ENCODE measurements at regions not wholly inside any gene's neighbourhood (a gene's known extent, or its start where the extent isn't known, plus 50 kb on each side); places are given as distances from the start of the nearest gene placed in this dataset.
A peak's percentile ranks its signal among the peaks of the same experiment; 100 is the strongest.

DNA sequence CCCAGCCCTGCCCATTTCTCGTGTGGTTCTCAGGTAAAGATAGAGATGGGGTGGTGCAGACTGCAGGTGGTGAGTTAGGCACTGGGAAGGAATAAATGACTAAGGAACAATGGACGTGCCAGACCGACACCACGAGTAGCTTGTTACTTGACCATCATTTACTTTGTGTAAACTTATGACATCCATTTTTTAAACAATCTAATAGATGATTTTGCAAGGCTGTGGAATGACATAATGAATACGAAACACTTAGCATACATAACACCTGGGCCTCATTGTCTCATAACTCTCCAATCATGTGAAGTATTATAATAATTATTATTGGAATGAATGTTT lies 137.3 kb upstream of the CPEB2 start:
- no peak for DNase-seq

DNA sequence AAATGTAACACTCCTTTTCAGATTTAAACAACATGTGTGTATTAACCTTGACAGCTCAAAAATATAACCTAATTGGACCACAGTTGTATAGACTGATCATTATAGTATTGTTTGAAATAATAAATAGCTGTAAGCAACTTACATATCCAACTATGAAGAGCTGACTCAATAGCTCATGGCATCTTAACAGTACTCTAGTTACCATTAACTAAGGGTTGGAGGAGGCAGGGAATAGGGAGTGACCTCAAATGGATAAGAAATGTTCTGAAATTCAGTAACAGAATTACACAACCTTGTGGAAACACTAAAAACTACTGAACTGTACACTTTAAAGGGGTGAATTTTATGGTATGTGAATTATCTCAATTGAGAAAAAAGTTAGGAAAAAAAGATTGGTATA lies 136.5 kb upstream of the CPEB2 start:
- DNase-seq: no peak

DNA sequence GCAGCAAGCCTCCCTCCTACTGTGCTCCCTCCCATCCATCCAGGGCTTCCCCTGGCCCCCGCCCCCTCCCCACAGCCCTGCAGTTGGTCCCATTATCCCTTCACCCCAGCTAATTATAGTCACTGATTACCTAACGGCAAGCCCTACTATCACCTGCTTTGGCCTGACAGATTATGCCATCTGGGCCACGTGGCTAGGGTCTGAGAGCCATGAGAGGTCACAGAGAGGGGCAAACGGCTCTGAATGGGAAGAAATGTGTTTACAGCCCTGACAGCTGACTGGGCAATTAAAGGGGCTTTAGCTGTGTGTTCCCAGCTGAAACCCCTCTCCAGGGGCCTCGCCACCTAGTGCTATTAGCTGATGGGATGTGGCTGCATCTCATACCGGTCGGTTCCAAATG lies 134.4 kb upstream of the CPEB2 start:
- no peak for DNase-seq

DNA sequence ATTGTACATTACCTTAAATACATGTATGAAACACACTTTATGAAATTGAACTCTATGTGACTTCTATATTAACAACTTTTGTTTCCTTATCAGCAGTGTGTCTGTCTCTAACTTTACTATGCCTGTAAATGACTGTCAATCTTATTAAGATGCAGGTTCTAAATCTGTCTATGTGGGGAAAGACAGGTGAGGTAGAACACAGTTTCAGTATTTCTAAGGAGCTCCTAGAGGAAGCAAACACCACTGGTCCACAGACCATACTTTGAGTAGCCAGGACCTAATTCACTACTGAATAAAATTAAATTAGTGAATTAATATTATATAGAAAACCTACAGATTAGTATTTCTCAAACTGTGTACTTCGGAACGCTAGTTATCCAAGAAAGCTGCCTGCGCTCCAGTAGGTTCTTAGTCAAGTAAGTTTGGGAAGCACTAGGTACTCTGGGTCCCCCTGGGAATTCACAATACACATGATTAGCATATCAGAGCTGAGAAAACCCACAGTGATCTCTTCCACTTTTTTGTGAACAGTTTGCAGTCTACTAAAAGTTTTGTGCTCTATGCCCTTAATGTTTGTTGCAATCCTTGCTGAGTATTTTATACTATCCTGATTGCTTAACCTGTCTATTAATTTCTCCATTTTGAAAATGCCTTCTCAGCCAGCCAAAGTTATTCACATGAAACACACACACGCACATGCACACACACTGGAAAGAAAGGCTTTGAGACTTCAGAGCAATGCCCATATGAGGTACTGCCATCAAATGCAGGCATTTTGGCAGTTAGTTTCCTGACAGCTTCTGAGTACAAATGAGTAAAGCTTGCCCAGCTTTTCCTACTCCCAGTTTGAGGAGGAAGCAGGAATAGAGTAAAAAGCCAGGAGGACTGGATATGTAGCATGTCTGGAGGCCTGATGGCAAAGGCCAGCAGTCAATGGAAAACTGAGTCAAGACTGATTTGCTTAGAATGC lies 133.6 kb upstream of the CPEB2 start:
- DNase-seq: no peak

DNA sequence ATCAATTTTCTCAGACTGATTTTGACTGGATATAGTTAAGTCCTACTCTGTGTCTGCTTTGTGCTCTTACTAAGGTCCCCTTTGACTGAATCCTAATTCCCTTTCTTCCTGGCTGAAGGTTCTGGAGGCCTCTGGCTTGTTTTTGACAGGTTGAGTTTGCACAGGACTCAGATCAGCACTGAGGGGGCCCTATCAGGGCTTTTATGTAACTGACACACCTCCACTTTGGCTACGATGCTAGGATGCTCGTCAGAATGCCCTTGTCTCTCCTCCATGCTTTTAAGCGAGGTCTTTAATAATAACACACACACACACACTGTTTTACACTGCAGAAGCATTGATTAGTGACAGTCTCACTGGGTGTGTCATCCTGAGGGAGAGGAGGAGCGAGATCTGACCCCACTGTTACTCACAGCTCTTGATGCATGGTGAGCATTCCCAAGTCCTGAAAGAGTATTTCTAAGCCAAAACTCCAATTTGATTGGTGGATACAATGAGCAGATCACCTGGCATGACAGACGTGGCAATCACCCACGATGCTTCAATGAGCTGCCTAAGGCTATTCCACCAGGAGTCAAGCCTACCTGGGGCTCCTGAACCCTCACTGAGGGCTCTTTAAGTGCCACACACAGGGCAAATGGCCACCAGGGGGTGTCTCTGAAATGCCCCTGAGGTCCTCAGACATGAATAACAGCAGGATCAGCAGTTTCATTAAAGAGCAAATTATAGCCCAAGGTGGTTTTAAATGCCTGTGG lies 130.4 kb upstream of the CPEB2 start:
- no peak for DNase-seq

DNA sequence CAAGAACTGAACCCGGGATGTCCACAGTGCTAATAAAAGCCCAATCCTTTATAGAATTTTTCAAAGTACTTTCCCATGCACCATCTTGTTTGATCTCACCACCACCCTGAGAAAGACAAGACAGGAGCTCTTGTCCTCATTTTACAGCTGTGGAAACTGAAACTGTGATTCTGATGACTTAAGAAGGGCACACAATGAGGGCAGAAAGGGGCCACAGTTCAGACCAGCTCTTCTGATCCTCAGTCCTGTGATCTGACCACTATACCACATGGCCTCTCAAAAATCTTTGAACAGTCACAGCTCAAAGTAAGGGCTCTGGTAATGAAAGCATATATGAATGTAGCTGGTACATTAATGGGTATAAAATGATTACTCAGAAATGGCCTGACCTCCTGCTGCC lies 127.3 kb upstream of the CPEB2 start:
- DNase-seq: no peak

DNA sequence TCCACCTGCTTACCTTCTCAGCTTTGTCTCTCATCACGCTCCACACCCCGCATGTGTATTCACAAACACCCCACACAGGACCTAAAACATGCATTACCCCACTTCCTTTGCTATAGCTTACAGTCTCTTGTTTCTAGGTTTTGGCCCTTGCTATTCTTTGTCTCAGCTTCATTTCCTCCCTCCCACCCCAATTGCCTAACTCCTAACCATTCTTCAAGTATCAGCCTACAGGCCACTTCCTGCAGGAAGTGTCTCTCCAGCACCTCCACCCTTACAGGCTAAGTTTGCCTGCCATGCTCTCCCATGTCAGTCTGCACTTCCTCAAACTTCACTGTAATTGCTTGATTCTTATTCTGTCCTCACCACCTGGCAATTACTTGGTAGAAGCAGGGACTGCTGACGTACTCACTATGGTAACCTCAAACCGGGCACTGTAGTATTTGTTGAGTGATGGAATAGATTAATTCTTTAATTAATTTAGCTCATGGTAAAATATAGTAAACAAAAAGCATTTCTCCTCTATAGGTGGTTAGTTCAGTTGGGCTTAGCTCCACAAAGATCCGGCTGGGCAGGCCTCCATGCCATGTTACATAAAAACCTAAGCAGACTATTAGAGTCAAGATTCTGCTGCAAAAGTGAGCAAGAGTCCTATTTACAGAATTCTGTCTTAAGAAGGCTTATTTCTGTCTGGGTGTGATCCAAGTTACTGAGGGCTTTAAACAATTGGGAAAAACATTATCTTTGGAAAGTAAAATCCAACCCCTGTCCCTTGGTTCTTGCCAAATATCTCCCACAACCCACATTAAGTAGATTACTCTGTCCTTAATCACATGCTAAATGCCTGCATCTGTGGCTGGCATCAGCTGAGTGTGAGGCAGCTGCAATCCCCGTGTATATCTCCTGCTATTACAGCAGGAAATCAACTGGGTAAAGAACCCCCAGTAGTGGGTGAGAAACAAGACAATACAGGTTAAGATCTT lies 124.7 kb upstream of the CPEB2 start:
- no peak for DNase-seq

DNA sequence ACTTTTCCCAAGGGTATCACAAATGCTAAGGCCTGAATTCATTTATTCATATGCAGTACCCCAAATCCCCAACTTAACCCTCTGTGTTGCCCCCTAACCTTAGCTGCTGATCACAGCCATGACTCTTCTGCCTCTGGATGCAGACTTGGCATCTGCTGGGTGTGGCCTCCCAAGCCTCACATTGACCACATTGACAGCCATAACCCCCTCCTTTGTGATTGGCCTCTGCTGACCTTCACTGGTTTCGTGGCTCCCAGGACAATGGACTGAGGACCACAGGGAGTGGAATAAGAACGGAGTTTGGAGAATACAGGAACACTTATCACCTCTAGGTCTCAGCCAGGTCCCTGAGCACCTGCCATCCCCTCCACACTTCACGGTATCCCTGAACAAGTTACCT lies 123.6 kb upstream of the CPEB2 start:
- no peak for DNase-seq

DNA sequence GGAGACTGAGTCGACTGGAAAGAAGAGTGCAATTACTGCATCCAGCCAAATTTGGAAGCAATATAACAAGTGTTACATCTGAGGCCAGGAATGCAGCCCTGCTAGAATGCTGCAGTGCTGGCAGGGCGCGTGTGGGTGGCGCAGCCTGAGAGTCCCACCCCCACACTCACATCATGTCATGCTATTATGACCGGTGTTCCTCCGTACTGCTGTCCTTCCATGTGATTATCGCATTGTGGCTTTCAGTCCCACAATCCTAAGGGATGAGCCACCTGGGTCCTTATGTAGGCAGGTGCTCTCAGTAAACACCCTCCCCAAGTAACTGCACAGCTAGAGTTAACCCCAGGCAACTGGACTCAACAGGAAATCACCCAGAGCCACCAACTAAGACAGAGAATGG lies 122.6 kb upstream of the CPEB2 start:
- peak in 1 of 2 experiments; percentile 3 for DNase-seq

DNA sequence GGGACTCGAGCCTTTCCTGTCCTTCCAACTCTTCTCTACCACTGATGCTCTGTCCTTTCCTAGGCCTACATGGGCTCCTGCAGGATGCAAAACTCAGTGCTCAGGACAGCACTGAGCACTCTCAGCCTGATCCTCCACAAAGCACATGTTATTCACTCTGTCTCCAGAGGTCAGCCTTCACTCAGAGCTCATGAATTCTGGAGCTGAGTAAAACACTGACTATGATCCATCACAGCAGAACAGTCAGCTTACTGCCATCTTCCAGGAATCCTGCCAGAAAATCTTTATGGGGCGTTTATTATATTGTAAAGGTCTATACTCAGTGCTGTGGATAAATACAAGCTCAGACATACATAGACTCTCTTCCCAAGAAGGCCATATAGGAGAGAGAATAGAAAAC lies 121.5 kb upstream of the CPEB2 start:
- no peak for DNase-seq

DNA sequence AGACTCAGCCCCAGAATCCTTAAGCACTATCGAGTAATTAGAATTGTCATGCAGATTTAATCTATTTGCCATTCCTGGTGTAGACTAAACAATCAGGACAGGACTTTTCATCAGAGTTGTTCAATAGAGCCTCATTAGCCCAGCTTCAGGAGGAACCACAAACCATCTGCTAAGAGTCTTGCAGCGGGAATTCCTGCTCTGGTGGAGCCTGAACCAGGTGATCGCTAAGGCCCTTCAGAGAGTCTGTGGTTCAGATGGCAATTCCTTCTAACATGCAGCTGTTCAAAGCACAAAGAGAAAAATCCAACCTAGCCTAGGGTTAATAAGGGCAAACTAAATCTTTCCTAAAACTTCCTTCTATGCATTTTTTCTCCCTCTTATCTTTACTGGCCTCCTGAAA lies 119.1 kb upstream of the CPEB2 start:
- DNase-seq: no peak

DNA sequence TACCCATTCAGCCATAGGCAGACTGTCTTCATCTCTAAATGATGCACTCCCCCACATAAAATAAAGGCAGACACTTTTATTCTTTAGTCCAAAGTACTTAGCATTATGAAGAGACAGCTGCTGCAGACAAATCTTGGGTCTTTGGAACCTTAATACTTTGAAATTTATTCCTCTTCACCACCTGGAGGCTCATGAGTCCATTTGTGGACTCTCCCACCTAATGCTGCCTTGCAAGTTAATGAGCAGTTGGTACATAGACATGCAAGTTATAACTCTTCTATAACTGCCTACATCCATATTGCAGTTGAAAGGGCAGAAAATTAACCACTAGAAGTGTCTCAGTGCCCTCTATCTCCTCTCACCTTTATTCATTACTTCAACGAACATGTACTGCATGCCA lies 118.6 kb upstream of the CPEB2 start:
- DNase-seq: no peak

DNA sequence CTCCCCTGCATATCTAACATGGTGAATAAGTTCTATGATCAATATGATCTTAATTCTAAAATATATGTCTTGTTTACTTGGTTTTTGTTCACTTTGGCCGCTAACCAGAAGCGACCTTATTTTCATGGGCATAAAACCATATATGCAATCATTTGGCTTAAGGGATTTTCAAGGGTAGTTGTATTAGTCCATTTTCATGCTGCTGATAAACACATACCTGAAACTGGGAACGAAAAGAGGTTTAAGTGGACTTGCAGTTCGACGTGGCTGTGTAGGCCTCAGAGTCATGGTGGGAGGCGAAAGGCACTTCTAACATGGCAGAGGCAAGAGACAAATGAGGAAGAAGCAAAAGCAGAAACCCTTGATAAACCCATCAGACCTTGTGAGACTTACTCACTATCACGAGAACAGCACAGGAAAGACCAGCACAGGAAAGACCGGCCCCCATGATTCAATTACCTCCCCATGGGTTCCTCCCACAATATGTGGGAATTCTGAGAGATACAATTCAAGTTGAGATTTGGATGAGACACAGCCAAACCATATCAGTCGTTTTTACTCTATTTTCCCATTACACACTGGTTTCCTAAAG lies 114.3 kb upstream of the CPEB2 start:
- no peak for DNase-seq

DNA sequence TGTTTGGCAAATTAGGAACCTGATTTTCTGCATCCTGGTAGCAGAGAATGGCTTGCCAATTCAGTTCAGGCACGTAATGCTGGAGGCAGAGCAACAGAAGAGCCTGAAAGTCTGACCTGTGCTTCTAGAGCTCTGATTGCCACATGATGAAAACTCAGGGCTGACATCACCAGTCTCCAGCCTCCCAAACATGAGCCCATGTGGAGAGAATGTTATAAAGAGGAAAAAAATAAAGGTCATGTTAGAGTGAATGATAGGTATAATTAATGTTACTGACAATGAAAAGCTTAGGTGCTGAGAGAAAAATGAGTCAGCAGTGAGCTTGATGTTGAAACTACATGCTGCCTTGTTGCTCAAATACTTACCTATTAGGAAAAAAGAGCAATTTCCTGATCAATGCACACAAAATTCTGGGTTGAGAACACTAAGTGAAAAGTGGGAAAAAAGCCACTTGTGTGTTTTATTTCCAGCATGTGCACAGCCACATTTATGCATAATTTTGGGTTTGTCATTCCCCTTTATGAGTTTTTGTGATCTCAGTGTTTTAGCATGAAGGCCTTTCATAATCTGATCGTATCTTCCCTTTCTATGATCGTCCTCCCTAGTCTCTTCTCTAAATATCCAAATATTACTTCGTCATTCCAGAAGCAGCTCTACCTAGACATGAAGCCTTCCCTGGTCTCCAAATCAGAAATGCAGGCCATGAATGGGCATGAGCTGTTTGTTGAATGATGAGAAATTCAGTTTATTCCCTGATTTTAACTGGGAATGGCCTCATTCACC lies 113.3 kb upstream of the CPEB2 start:
- DNase-seq: no peak

DNA sequence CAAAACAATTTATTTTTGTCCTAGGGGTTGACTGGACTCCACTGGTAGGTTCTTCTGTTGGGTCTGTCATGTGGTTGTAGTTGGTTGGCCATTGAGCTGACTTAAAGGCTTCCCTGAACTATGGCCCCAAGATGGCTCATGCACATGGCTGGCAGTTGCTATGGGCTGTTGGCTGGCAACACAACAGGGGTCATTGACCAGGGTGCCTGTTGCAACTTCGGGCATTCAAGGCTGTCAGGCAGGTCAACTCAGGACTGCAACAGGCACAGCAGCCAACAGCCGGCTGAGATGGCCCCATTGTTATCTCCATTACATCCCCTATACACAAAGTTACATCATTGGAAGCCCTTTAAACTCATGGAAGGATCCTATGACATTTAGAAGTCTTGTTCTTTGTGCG lies 109.7 kb upstream of the CPEB2 start:
- DNase-seq: no peak

DNA sequence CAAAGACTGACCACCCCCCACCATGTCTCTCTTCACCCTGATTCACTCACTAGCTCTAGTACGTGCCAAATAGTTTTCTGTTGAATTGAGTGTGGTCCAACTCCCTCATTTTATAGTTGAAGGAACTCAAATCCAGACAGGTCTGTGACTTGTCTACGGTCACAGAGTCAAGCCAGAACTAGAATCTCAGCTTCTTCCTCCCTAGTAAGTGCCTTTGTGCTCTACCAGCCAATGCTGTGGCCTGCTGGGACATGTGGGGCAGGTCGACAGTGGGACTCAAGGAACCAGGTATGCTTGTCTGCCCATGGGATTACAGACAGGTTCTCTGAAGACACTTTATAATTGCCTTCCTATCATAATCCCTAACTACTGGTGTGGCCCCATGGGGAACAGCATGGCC lies 108.6 kb upstream of the CPEB2 start:
- no peak for DNase-seq

DNA sequence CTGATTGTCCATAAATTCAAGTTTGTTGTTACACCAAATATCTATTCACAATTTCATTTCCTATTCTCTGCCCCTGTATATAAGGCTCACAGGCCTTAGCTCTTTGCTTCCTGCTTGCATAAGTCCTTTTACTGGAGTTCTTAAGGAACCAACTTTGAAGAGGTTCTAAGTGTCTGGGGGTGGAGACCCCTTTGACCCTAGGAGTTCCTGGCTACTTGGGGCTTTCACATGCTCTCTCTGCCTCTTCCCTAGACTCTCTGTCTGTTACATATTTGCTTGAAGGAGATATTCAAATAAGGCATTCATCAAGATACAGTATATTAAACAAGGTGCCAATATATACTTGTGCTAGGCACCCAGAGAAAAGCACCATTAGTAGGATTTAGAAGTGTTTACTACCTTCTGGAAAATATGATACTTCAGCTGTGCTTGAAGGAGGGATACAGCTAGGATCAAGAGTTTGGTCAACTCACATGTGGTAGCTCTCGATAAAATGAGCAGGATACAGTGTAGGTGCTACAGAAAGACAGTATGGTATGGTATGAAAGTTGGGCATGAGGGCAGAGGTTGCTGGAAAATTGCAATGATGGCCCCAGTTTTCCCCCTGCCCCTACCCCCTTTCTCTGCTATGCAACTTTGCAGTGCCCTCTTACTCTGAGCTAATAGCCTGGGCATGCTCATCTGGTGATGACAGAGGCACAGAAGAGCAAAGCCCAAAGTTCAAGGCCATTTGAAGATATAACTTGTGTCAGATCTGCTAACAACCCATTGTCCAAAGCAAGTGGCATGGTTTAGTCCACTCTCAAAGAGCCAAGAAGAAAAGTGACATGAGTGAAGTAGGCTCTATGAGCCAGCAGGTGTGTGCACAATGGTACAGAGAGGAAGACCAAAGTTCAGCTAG lies 107.6 kb upstream of the CPEB2 start:
- DNase-seq: no peak

DNA sequence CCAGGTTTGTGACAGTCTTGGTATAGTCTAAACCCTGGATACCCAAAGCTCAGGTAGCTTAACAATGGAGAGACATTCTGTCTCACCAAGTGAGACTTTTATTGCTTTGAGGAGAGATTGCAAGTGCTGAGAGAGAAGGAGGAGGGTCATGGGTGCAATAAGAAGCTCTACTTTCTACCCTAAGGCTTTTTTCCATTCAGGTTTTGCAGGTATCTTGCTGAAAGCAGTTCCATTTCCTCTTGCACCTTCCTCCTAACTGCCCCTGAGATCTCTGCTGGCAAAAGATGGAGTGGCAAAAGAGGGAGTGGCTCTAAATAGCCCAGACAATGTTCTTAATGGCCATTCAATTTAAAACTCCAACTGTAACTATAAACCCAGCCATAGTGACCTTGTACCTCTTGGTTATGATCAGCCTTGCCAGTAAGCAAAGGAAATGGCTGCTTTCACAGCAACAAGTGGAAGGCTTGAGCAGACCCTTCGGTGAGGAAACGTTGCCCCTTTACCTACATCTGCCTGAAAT lies 105.6 kb upstream of the CPEB2 start:
- DNase-seq: no peak

DNA sequence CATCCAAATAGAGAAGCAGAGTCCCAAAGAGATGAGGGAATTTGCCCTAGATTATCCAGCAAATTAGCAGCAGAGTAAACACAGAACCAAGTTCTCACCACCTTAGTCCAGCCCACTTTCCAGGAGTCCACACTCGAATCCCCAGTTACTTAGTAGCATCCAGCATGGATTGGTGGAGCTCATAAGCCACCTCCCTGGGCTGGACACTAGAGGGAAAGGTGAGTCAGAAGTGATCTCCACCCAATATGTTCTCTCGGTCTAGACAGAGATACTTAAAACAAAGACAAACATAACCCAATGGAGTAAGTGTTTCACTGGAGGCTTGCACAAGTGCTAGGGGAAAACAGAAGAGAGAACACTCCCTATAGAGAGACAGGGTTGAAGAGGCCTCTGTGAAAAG lies 105.1 kb upstream of the CPEB2 start:
- DNase-seq: no peak

DNA sequence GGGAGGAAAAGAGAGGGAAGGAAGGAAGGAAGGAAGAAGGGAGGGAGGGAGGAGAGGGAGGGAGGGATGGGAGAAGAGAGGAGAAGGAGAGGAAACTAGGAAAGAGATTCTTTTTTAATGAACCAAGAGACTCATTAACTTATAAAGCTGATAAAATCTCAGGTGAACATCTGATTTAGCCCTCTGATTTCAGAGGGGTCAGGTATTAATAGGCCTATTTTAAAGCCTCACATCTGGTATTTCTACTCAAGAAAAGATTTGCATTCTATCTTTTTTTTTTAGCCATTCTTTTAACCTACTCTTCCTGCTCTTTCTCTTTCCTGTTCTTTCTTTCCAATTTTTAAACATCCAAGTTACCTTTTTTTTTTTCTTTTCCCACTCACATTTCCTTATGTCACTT lies 103.3 kb upstream of the CPEB2 start:
- DNase-seq: no peak

DNA sequence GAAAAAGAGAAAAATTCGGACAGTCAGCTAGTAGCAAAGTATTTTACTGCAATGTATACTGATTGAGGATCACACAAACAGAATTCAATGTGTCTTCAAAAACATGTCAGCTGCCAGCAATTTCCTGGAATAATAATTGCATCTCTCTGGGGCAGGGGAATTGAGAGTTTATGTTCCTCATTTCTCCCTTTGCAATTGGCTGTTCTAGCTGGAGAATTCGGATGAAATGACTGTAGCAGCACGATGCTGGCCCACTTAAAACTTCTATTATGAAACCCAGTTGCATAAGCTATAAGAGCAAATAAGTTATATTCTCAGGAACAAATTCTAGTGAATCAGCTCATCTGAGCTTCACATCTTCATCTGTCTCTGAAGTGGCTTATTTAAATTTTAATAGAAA lies 99.9 kb upstream of the CPEB2 start:
- no peak for DNase-seq
